H1 (cell line): ENCODE measurements at regions not wholly inside any gene's neighbourhood (a gene's known extent, or its start where the extent isn't known, plus 50 kb on each side); places are given as distances from the start of the nearest gene placed in this dataset.
A peak's percentile ranks its signal among the peaks of the same experiment; 100 is the strongest.

Experiments
- CTCF ChIA-PET: fragments of 300-600 bp; sonication (Branson Sonifier 250); formaldehyde crosslinking; loops from one replicate; lab custom pipeline; 2021; ENCODE audit not compliant: partially characterized antibody; lab: Charles Lee
- POLR2A ChIA-PET: fragments of 300-600 bp; sonication (Branson Sonifier 250); formaldehyde crosslinking; loops from one replicate; lab custom pipeline; 2021; ENCODE audit warnings: inconsistent platforms; ENCODE audit not compliant: partially characterized antibody; lab: Charles Lee
- DNase-seq, 2 experiments: peaks; one replicate each; pipeline versions ENCODE4 v3.0.0 to v3.0.0-alpha.2; 2010 to 2022; ENCODE audit warnings: low spot score in 2 of 2, low read depth in 1 of 2, mixed read lengths in 1 of 2
- FAIRE-seq: peaks from 2 replicates; lab custom pipeline; 2011; peaks lifted over from hg19 to GRCh38; lab: Jason Lieb, UNC
- H2AFZ ChIP-seq: 2 replicates; pipeline ENCODE4 v1.8.1; 2012; ENCODE audit warnings: low read length, inconsistent platforms
- H2AK5ac ChIP-seq: 2 replicates; pipeline ENCODE4 v1.6.1; 2013; ENCODE audit warnings: low read depth, low read length
- H2BK120ac ChIP-seq: replicated peaks from 2 replicates; pipeline ENCODE3; 2013; ENCODE audit warnings: low read depth, low read length, inconsistent platforms
- H2BK12ac ChIP-seq: 2 replicates; pipeline ENCODE4 v1.6.1; 2013; ENCODE audit warnings: low read depth, low read length
- H2BK15ac ChIP-seq: 2 replicates; pipeline ENCODE4 v1.6.1; 2013; ENCODE audit warnings: low read length
- H2BK20ac ChIP-seq: 2 replicates; pipeline ENCODE4 v1.6.1; 2013; ENCODE audit warnings: low read length
- H2BK5ac ChIP-seq: 2 replicates; pipeline ENCODE4 v1.6.1; 2013; ENCODE audit warnings: low read depth, low read length
- H3K14ac ChIP-seq: 2 replicates; pipeline ENCODE4 v1.6.1; 2013; ENCODE audit warnings: inconsistent platforms; ENCODE audit not compliant: insufficient read length
- H3K18ac ChIP-seq: 2 replicates; pipeline ENCODE4 v1.6.1; 2013; ENCODE audit warnings: low read length; ENCODE audit errors: extremely low read depth
- H3K23ac ChIP-seq: 2 replicates; pipeline ENCODE4 v1.6.1; 2013; ENCODE audit warnings: inconsistent platforms; ENCODE audit not compliant: insufficient read length
- H3K23me2 ChIP-seq: 2 replicates; pipeline ENCODE4 v1.6.1; 2013; ENCODE audit warnings: low read depth, low read length
- H3K27ac ChIP-seq: 2 replicates; pipeline ENCODE4 v1.6.1; 2011; ENCODE audit warnings: low read depth, low read length, inconsistent platforms
- H3K27me3 ChIP-seq, 4 experiments: replicated peaks in 1 of 4; 1 replicate in 1 of 4; 2 replicates in 3 of 4; pipeline versions ENCODE4 v1.6.1 to v1.8.1; 2011 to 2013; ENCODE audit warnings: low read length in 3 of 4, mild to moderate bottlenecking in 3 of 4, inconsistent platforms in 2 of 4, mixed read lengths in 2 of 4, moderate library complexity in 1 of 4; ENCODE audit not compliant: control insufficient read depth in 3 of 4, insufficient read depth in 3 of 4; ENCODE audit errors: extremely low read depth in 1 of 4
- H3K36me3 ChIP-seq, 4 experiments: 2 replicates each; pipeline versions ENCODE4 v1.6.1 to v1.8.1; 2011 to 2013; ENCODE audit warnings: mild to moderate bottlenecking in 4 of 4, low read length in 3 of 4, moderate library complexity in 2 of 4, control low read depth in 1 of 4, inconsistent platforms in 1 of 4; ENCODE audit not compliant: insufficient read depth in 4 of 4, control insufficient read depth in 2 of 4
- H3K4ac ChIP-seq: replicated peaks from 2 replicates; pipeline ENCODE3; 2013; ENCODE audit warnings: low read length, low read depth, mixed read lengths, inconsistent platforms; ENCODE audit not compliant: insufficient read length
- H3K4me1 ChIP-seq, 4 experiments: replicated peaks in 1 of 4; 1 replicate in 1 of 4; 2 replicates in 3 of 4; pipeline versions ENCODE4 v1.6.1 to v1.8.1; 2011 to 2013; ENCODE audit warnings: low read length in 3 of 4, inconsistent platforms in 2 of 4, mixed read lengths in 1 of 4; ENCODE audit not compliant: insufficient read depth in 4 of 4, control insufficient read depth in 3 of 4
- H3K4me2 ChIP-seq, 2 experiments: 2 replicates each; pipeline versions ENCODE4 v1.6.1 to v1.8.1; 2011 to 2013; ENCODE audit warnings: low read depth in 2 of 2, low read length in 2 of 2, control low read depth in 1 of 2, inconsistent platforms in 1 of 2, mild to moderate bottlenecking in 1 of 2; ENCODE audit not compliant: insufficient read depth in 1 of 2
- H3K4me3 ChIP-seq, 4 experiments: fragments of 200-600, 300-600 bp in 1 of 4; sonication (generic), shearing (Covaris generic), sonication (Bioruptor Twin) in 1 of 4; 2 replicates each; pipeline versions ENCODE4 v1.5.1 to v1.8.1; 2011 to 2016; ENCODE audit warnings: low read length in 4 of 4, low read depth in 3 of 4, control low read depth in 2 of 4, inconsistent platforms in 2 of 4, mild to moderate bottlenecking in 2 of 4, mixed read lengths in 1 of 4, moderate library complexity in 1 of 4; ENCODE audit not compliant: insufficient read depth in 2 of 4; ENCODE audit errors: extremely low read depth in 1 of 4
- H3K56ac ChIP-seq: replicated peaks from 2 replicates; pipeline ENCODE3; 2013; ENCODE audit warnings: low read depth, mild to moderate bottlenecking, mixed read lengths, low read length, inconsistent platforms; ENCODE audit not compliant: insufficient read length
- H3K79me1 ChIP-seq: 2 replicates; pipeline ENCODE4 v1.6.1; 2013; ENCODE audit warnings: low read depth, low read length, control low read depth
- H3K79me2 ChIP-seq, 2 experiments: 2 replicates each; pipeline versions ENCODE4 v1.6.1 to v1.8.1; 2012 to 2013; ENCODE audit warnings: low read length in 2 of 2, mild to moderate bottlenecking in 2 of 2, inconsistent platforms in 1 of 2; ENCODE audit not compliant: insufficient read depth in 2 of 2, control insufficient read depth in 1 of 2
- H3K9ac ChIP-seq, 4 experiments: replicated peaks in 1 of 4; 1 replicate in 1 of 4; 2 replicates in 3 of 4; pipeline versions ENCODE4 v1.6.1 to v1.8.1; 2011 to 2013; ENCODE audit warnings: low read depth in 3 of 4, low read length in 3 of 4, control low read depth in 2 of 4, mild to moderate bottlenecking in 2 of 4, moderate library complexity in 2 of 4, inconsistent platforms in 1 of 4; ENCODE audit errors: extremely low read depth in 1 of 4
- H3K9me3 ChIP-seq, 2 experiments: 2 replicates each; pipeline versions ENCODE4 v1.6.1 to v1.8.1; 2012 to 2013; ENCODE audit warnings: mild to moderate bottlenecking in 2 of 2, moderate library complexity in 2 of 2, control low read depth in 1 of 2, inconsistent platforms in 1 of 2, low read depth in 1 of 2, low read length in 1 of 2, mixed read lengths in 1 of 2; ENCODE audit not compliant: insufficient read depth in 2 of 2
- H4K20me1 ChIP-seq, 2 experiments: replicated peaks in 1 of 2; 2 replicates each; pipeline versions ENCODE3 to v1.8.1; 2011 to 2013; ENCODE audit warnings: inconsistent platforms in 2 of 2, low read length in 2 of 2, mild to moderate bottlenecking in 1 of 2; ENCODE audit not compliant: insufficient read depth in 2 of 2, control insufficient read depth in 1 of 2
- H4K5ac ChIP-seq: 2 replicates; pipeline ENCODE4 v1.6.1; 2013; ENCODE audit warnings: low read length, low read depth, mixed read lengths, inconsistent platforms; ENCODE audit not compliant: insufficient read length
- H4K8ac ChIP-seq: 2 replicates; pipeline ENCODE4 v1.8.0; 2013; ENCODE audit warnings: mild to moderate bottlenecking, moderate library complexity, low read length, inconsistent platforms; ENCODE audit not compliant: insufficient read depth; ENCODE audit errors: extremely low read depth
- H4K91ac ChIP-seq: replicated peaks from 2 replicates; pipeline ENCODE3; 2013; ENCODE audit warnings: low read length, mixed read lengths, inconsistent platforms; ENCODE audit not compliant: insufficient read length
- BACH1 ChIP-seq: IDR thresholded peaks from 2 replicates; pipeline ENCODE4 v1.6.1; 2012; ENCODE audit warnings: low read length, improper control_type of control experiment
- EGR1 ChIP-seq: IDR thresholded peaks from 2 replicates; pipeline ENCODE4 v1.6.1; 2011; ENCODE audit warnings: low read depth, low read length, borderline replicate concordance
- EZH2 ChIP-seq: fragments of 200-600 bp; sonication (generic); IDR thresholded peaks from 2 replicates; pipeline ENCODE4 v1.7.1; 2012; ENCODE audit warnings: low read depth, mild to moderate bottlenecking, moderate library complexity, low read length, inconsistent platforms; ENCODE audit not compliant: severe bottlenecking
- HDAC2 ChIP-seq, 2 experiments: fragments of 300-600 bp in 1 of 2; sonication (generic) in 1 of 2; IDR thresholded peaks; 2 replicates each; pipeline ENCODE4 v1.6.1; 2011 to 2012; ENCODE audit warnings: low read depth in 2 of 2, low read length in 2 of 2, mild to moderate bottlenecking in 2 of 2, moderate library complexity in 2 of 2, borderline replicate concordance in 1 of 2, inconsistent platforms in 1 of 2
- HDAC6 ChIP-seq: IDR thresholded peaks from one replicate; pipeline ENCODE4 v1.7.1; 2012; ENCODE audit warnings: low read depth, mild to moderate bottlenecking, inconsistent platforms, low read length, moderate library complexity
- JUND ChIP-seq: IDR thresholded peaks from 2 replicates; pipeline ENCODE4 v1.6.1; 2011; ENCODE audit warnings: mild to moderate bottlenecking, improper control_type of control experiment, low read length
- PHF8 ChIP-seq: fragments of 200-600 bp; sonication (generic); conservative IDR thresholded peaks from 2 replicates; pipeline ENCODE4 v1.7.1; 2012; ENCODE audit warnings: low read depth, mild to moderate bottlenecking, inconsistent platforms, low read length, moderate library complexity
- SIRT6 ChIP-seq: IDR thresholded peaks from one replicate; pipeline ENCODE4 v1.7.1; 2012; ENCODE audit warnings: low read length, inconsistent platforms
- SP2 ChIP-seq: IDR thresholded peaks from 2 replicates; pipeline ENCODE4 v1.6.1; 2012; ENCODE audit warnings: mild to moderate bottlenecking, low read length, inconsistent platforms
- TAF7 ChIP-seq: optimal IDR thresholded peaks from 2 replicates; pipeline ENCODE3; 2011; ENCODE audit warnings: low read depth, mild to moderate bottlenecking, inconsistent platforms, low read length, moderate library complexity, borderline replicate concordance
- USF2 ChIP-seq: IDR thresholded peaks from 2 replicates; pipeline ENCODE4 v1.6.1; 2011; ENCODE audit warnings: low read length, improper control_type of control experiment

GRCh38 chr14:51167587-51168214 lies 72.3 kb upstream of the TMX1 start:
- Histone ChIP-seq H2AFZ (peak overlapping the region; percentile 82), H3K4ac (no peak overlapping the region), H2BK5ac (no peak overlapping the region), H3K27ac (no peak overlapping the region), H3K18ac (no peak overlapping the region), H3K9ac (no peak overlapping the region), H3K36me3 (no peaks in the 10 kb centered on the region), H2AK5ac (no peak overlapping the region), H3K9me3 (no peaks in the 10 kb centered on the region), H2BK120ac (no peak overlapping the region), H3K27me3 (no peaks in the 10 kb centered on the region), H3K23me2 (no peaks in the 10 kb centered on the region), H4K8ac (no peak overlapping the region), H3K4me1 (peaks cover 0 to 3% (median 1%) of the 10 kb centered on the region in 4 experiments; a peak in 1 of 7 replicates), H3K4me3 (no peak overlapping the region), H3K56ac (no peak overlapping the region), H4K20me1 (no peaks in the 10 kb centered on the region), H3K23ac (no peak overlapping the region), H3K79me1 (no peaks in the 10 kb centered on the region), H2BK20ac (no peak overlapping the region), H2BK12ac (no peak overlapping the region), H3K4me2 (no peak overlapping the region), H4K91ac (no peak overlapping the region), H4K5ac (no peak overlapping the region), H3K14ac (no peak overlapping the region), H3K79me2 (no peaks in the 10 kb centered on the region), H2BK15ac (no peak overlapping the region)
- ChIA-PET POLR2A (no interaction called here), CTCF (interaction anchor here (0.6 to 2.1 kb wide), 4 partner anchors 8 to 745 kb away, joined by 3 to 15 read pairs (median 4); no protein-coding TSS in a partner anchor)
- DNase-seq, result no peak
- TF ChIP-seq USF2 (no peak), SP2 (no peak), HDAC6 (no peak), TAF7 (no peak), SIRT6 (no peak), PHF8 (no peak), EGR1 (no peak), JUND (no peak), BACH1 (no peak), EZH2 (no peak), HDAC2 (IDR thresholded peaks at IDR 0.05; ENCODE audit: borderline replicate concordance in 1 of 2, low read depth in 2 of 2, low read length in 2 of 2) (no peak)
- FAIRE-seq, result no peak
